ENCODE measurements at regions not wholly inside any gene's neighbourhood (a gene's known extent, or its start where the extent isn't known, plus 50 kb on each side); places are given as distances from the start of the nearest gene placed in this dataset.
"Not testable (repeated sequence)": the region's sequence is repeated elsewhere in the genome, so short reads cannot be mapped to it uniquely, and the experiment has no call there.

- no peak for FAIRE-seq
- TF ChIP-seq TAF1 (IDR thresholded peaks at IDR 0.05; ENCODE audit: low read depth, low read length) (no peak), PAX5 (IDR thresholded peaks at IDR 0.05; ENCODE audit: insufficient read depth, low read length, severe bottlenecking) (no peak), POLR2A (IDR thresholded peaks at IDR 0.05; ENCODE audit: low read depth, low read length) (no peak), POU2F2 (IDR thresholded peaks at IDR 0.05; ENCODE audit: low read depth, low read length) (no peak), POLR2AphosphoS5 (IDR thresholded peaks at IDR 0.05; ENCODE audit: low read depth, low read length) (no peak)
- DNase-seq (ENCODE audit: insufficient read length, low spot score) = no peak
Measured at GRCh38 chr3:106485217-106485616, 616.4 kb upstream of the CBLB start.

- TF ChIP-seq POU2F2 (IDR thresholded peaks at IDR 0.05; ENCODE audit: low read depth, low read length) (no peak), TAF1 (IDR thresholded peaks at IDR 0.05; ENCODE audit: low read depth, low read length) (no peak), POLR2AphosphoS5 (IDR thresholded peaks at IDR 0.05; ENCODE audit: low read depth, low read length) (no peak), SPI1 (IDR thresholded peaks at IDR 0.05; ENCODE audit: low read depth, low read length) (no peak), PAX5 (IDR thresholded peaks at IDR 0.05; ENCODE audit: insufficient read depth, low read length, severe bottlenecking) (no peak), POLR2A (IDR thresholded peaks at IDR 0.05; ENCODE audit: low read depth, low read length) (no peak)
- no peak for FAIRE-seq
- DNase-seq (ENCODE audit: insufficient read length, low spot score) = no peak
Measured at GRCh38 chr3:106485802-106486201, 617.0 kb upstream of the CBLB start.

GRCh38 chr3:106486945-106487639 is 618.3 kb upstream of the CBLB start:
- not testable (repeated sequence) for FAIRE-seq; DNase-seq (ENCODE audit: insufficient read length, low spot score)

GRCh38 chr3:106488331-106488730 is 619.5 kb upstream of the CBLB start:
- DNase-seq (ENCODE audit: insufficient read length, low spot score) = no peak
- FAIRE-seq = no peak
- TF ChIP-seq PAX5 (IDR thresholded peaks at IDR 0.05; ENCODE audit: insufficient read depth, low read length, severe bottlenecking) = no peak

DNA sequence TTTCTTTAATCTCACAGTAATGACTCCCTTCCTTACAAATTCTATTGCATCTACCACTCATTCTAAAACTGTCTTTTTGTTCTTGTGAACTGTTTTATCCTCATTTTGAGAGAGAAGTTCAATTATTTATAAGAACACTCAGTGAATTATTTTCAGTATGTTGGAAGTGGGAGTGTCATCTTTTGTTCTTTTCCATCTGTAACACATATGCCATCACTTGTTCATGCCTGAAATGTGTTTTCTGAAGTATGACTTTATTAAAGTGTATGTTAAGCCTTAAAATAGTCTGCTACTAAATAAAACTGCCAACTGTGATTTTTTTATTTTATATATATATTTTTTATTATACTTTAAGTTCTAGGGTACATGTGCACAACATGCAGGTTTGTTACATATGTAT is 623.0 kb upstream of the CBLB start:
- FAIRE-seq = no peak
- DNase-seq (ENCODE audit: insufficient read length, low spot score) = no peak
- no peak for TF ChIP-seq PAX5 (IDR thresholded peaks at IDR 0.05; ENCODE audit: insufficient read depth, low read length, severe bottlenecking)
- no peak for TF ChIP-seq POLR2A (IDR thresholded peaks at IDR 0.05; ENCODE audit: low read depth, low read length)
- TF ChIP-seq TAF1 (IDR thresholded peaks at IDR 0.05; ENCODE audit: low read depth, low read length) = no peak
- no peak for TF ChIP-seq POLR2AphosphoS5 (IDR thresholded peaks at IDR 0.05; ENCODE audit: low read depth, low read length)
- no peak for TF ChIP-seq SPI1 (IDR thresholded peaks at IDR 0.05; ENCODE audit: low read depth, low read length)
- no peak for TF ChIP-seq POU2F2 (IDR thresholded peaks at IDR 0.05; ENCODE audit: low read depth, low read length)

- no peak for DNase-seq (ENCODE audit: insufficient read length, low spot score)
- no peak for TF ChIP-seq POLR2AphosphoS5 (IDR thresholded peaks at IDR 0.05; ENCODE audit: low read depth, low read length)
- no peak for TF ChIP-seq POLR2A (IDR thresholded peaks at IDR 0.05; ENCODE audit: low read depth, low read length)
- TF ChIP-seq POU2F2 (IDR thresholded peaks at IDR 0.05; ENCODE audit: low read depth, low read length) = no peak
- TF ChIP-seq TAF1 (IDR thresholded peaks at IDR 0.05; ENCODE audit: low read depth, low read length) = no peak
- TF ChIP-seq PAX5 (IDR thresholded peaks at IDR 0.05; ENCODE audit: insufficient read depth, low read length, severe bottlenecking) = no peak
- FAIRE-seq = no peak
Measured at GRCh38 chr3:106508331-106508893, 639.6 kb upstream of the CBLB start.

DNA sequence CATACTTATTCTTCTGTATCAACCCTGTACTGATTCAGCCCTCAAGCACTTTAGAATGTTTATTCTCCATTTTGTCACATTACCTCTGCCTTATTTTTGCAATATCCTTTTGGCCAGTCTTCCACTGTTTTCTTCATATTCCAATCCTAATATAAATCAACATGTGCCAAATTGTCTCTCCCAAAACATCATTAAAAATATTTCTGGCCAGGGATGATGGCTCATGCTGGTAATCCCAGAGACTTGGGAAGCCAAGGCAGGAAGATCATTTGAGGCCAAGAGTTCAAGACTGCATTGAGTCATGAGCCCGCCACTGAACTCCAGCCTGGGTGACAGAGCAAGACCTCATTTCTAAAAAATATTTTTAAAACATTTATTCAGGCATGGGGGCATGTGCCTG is 641.4 kb upstream of the CBLB start:
- TF ChIP-seq TAF1 (IDR thresholded peaks at IDR 0.05; ENCODE audit: low read depth, low read length) = no peak
- TF ChIP-seq POLR2AphosphoS5 (IDR thresholded peaks at IDR 0.05; ENCODE audit: low read depth, low read length) = no peak
- no peak for TF ChIP-seq POLR2A (IDR thresholded peaks at IDR 0.05; ENCODE audit: low read depth, low read length)
- TF ChIP-seq PAX5 (IDR thresholded peaks at IDR 0.05; ENCODE audit: insufficient read depth, low read length, severe bottlenecking) = no peak
- TF ChIP-seq SPI1 (IDR thresholded peaks at IDR 0.05; ENCODE audit: low read depth, low read length) = no peak
- TF ChIP-seq POU2F2 (IDR thresholded peaks at IDR 0.05; ENCODE audit: low read depth, low read length) = no peak
- FAIRE-seq = no peak
- no peak for DNase-seq (ENCODE audit: insufficient read length, low spot score)

- DNase-seq (ENCODE audit: insufficient read length, low spot score) = no peak
- no peak for FAIRE-seq
- no peak for TF ChIP-seq SPI1 (IDR thresholded peaks at IDR 0.05; ENCODE audit: low read depth, low read length)
- no peak for TF ChIP-seq TAF1 (IDR thresholded peaks at IDR 0.05; ENCODE audit: low read depth, low read length)
- no peak for TF ChIP-seq POU2F2 (IDR thresholded peaks at IDR 0.05; ENCODE audit: low read depth, low read length)
- no peak for TF ChIP-seq PAX5 (IDR thresholded peaks at IDR 0.05; ENCODE audit: insufficient read depth, low read length, severe bottlenecking)
- no peak for TF ChIP-seq POLR2AphosphoS5 (IDR thresholded peaks at IDR 0.05; ENCODE audit: low read depth, low read length)
- no peak for TF ChIP-seq POLR2A (IDR thresholded peaks at IDR 0.05; ENCODE audit: low read depth, low read length)
Measured at GRCh38 chr3:106512846-106513245, 644.0 kb upstream of the CBLB start.

GRCh38 chr3:106514431-106514830 is 645.6 kb upstream of the CBLB start:
- TF ChIP-seq POU2F2 (IDR thresholded peaks at IDR 0.05; ENCODE audit: low read depth, low read length) = no peak
- no peak for TF ChIP-seq POLR2A (IDR thresholded peaks at IDR 0.05; ENCODE audit: low read depth, low read length)
- no peak for TF ChIP-seq SPI1 (IDR thresholded peaks at IDR 0.05; ENCODE audit: low read depth, low read length)
- TF ChIP-seq TAF1 (IDR thresholded peaks at IDR 0.05; ENCODE audit: low read depth, low read length) = no peak
- TF ChIP-seq PAX5 (IDR thresholded peaks at IDR 0.05; ENCODE audit: insufficient read depth, low read length, severe bottlenecking) = no peak
- TF ChIP-seq POLR2AphosphoS5 (IDR thresholded peaks at IDR 0.05; ENCODE audit: low read depth, low read length) = no peak
- FAIRE-seq = no peak
- no peak for DNase-seq (ENCODE audit: insufficient read length, low spot score)

DNA sequence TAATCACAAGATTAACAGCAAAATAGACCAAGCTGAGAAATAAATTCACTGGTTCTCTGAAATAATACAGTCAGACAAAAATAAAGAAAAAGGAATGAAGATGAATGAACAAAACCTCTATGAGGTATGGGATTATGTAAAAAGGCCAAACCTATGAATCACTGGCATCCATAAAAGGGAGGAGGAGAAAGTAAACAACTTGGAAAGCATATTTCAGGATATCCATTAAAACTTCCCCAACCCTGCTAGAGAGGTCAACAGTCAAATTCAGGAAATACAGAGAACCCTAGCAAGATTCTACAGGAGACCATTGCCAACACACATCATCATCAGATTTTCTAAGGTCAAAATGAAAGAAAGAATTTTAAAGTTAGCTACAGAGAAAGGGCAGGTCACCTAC is 649.7 kb upstream of the CBLB start:
- DNase-seq (ENCODE audit: insufficient read length, low spot score) (no peak), FAIRE-seq (no peak)
- TF ChIP-seq PAX5 (IDR thresholded peaks at IDR 0.05; ENCODE audit: insufficient read depth, low read length, severe bottlenecking) (no peak), TAF1 (IDR thresholded peaks at IDR 0.05; ENCODE audit: low read depth, low read length) (no peak), POLR2AphosphoS5 (IDR thresholded peaks at IDR 0.05; ENCODE audit: low read depth, low read length) (no peak), POU2F2 (IDR thresholded peaks at IDR 0.05; ENCODE audit: low read depth, low read length) (no peak), POLR2A (IDR thresholded peaks at IDR 0.05; ENCODE audit: low read depth, low read length) (no peak), SPI1 (IDR thresholded peaks at IDR 0.05; ENCODE audit: low read depth, low read length) (no peak)

All from GM12891 (cell line).